Vagina (tissue), 2 donors: ENCODE measurements at regions not wholly inside any gene's neighbourhood (a gene's known extent, or its start where the extent isn't known, plus 50 kb on each side); places are given as distances from the start of the nearest gene placed in this dataset.

Experiments
- POLR2A ChIP-seq, 2 donors: fragments of 450-650 bp; IDR thresholded peaks; one replicate each; pipeline ENCODE4 v1.6.1; 2017; ENCODE audit warnings: antibody characterized with exemption in 2 of 2, mild to moderate bottlenecking in 2 of 2, moderate library complexity in 2 of 2
- POLR2AphosphoS5 ChIP-seq, 2 donors: sonication (generic); formaldehyde crosslinking; IDR thresholded peaks; one replicate each; pipeline ENCODE4 v1.9.0; 2017; ENCODE audit warnings: antibody characterized with exemption in 2 of 2, mild to moderate bottlenecking in 2 of 2, low read depth in 1 of 2; ENCODE audit not compliant: insufficient read depth in 1 of 2
- TF ChIP-seq, protein P1 (sequence below), 3 experiments: fragments of 450-650 bp in 2 of 3; fragments of 200-600 bp in 1 of 3; sonication (generic) in 1 of 3; IDR thresholded peaks; one replicate each; pipeline ENCODE4 v1.5.1; 2017 to 2019; ENCODE audit warnings: antibody characterized with exemption in 3 of 3, mild to moderate bottlenecking in 2 of 3, moderate library complexity in 2 of 3

GRCh38 chr5:124581738-124582560 is 164.5 kb downstream of the ZNF608 start:
- TF ChIP-seq, protein P1, sequence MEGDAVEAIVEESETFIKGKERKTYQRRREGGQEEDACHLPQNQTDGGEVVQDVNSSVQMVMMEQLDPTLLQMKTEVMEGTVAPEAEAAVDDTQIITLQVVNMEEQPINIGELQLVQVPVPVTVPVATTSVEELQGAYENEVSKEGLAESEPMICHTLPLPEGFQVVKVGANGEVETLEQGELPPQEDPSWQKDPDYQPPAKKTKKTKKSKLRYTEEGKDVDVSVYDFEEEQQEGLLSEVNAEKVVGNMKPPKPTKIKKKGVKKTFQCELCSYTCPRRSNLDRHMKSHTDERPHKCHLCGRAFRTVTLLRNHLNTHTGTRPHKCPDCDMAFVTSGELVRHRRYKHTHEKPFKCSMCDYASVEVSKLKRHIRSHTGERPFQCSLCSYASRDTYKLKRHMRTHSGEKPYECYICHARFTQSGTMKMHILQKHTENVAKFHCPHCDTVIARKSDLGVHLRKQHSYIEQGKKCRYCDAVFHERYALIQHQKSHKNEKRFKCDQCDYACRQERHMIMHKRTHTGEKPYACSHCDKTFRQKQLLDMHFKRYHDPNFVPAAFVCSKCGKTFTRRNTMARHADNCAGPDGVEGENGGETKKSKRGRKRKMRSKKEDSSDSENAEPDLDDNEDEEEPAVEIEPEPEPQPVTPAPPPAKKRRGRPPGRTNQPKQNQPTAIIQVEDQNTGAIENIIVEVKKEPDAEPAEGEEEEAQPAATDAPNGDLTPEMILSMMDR (IDR thresholded peaks at IDR 0.05): no peak
- TF ChIP-seq POLR2A (IDR thresholded peaks at IDR 0.05) (no peak), POLR2AphosphoS5 (IDR thresholded peaks at IDR 0.05; ENCODE audit: insufficient read depth in 1 of 2, low read depth in 1 of 2) (no peak)
